GM19328 (cell line): ENCODE measurements at regions not wholly inside any gene's neighbourhood (a gene's known extent, or its start where the extent isn't known, plus 50 kb on each side); places are given as distances from the start of the nearest gene placed in this dataset.
"Not testable (repeated sequence)": the region's sequence is repeated elsewhere in the genome, so short reads cannot be mapped to it uniquely, and the experiment has no call there.

Experiments
- ATAC-seq: cut with Tn5 transposase; IDR thresholded peaks from one replicate; pipeline ENCODE4 v1.9.1; 2021; ENCODE audit warnings: mild to moderate bottlenecking, moderate library complexity; ENCODE audit not compliant: unreplicated experiment

GRCh38 chr1:30533796-30534550 is 189.4 kb downstream of the MATN1 start:
- ATAC-seq = no peak

GRCh38 chr1:30533141-30533540 is 190.2 kb downstream of the MATN1 start:
- ATAC-seq = no peak

- no peak for ATAC-seq
Measured at GRCh38 chr1:30532621-30533020, 190.8 kb downstream of the MATN1 start.

- ATAC-seq = no peak
Measured at GRCh38 chr1:30527511-30528140, 195.8 kb downstream of the MATN1 start.

GRCh38 chr1:30526652-30527345 is 196.6 kb downstream of the MATN1 start:
- ATAC-seq = no peak

- no peak for ATAC-seq
Measured at GRCh38 chr1:30525971-30526651, 197.3 kb downstream of the MATN1 start.

GRCh38 chr1:30525631-30525970 is 197.8 kb downstream of the MATN1 start:
- ATAC-seq = no peak

- no peak for ATAC-seq
Measured at GRCh38 chr1:30524840-30525617, 198.4 kb downstream of the MATN1 start.

GRCh38 chr1:30524025-30524555 is 199.3 kb downstream of the MATN1 start:
- ATAC-seq = not testable (repeated sequence)

GRCh38 chr1:30523055-30524020 is 200.0 kb downstream of the MATN1 start:
- ATAC-seq = no peak

GRCh38 chr1:30522031-30523004 is 201.1 kb downstream of the MATN1 start:
- no peak for ATAC-seq

GRCh38 chr1:30521261-30521865 is 202.0 kb downstream of the MATN1 start:
- no peak for ATAC-seq

- ATAC-seq = no peak
Measured at GRCh38 chr1:30520476-30520875, 202.9 kb downstream of the MATN1 start.

GRCh38 chr1:30519201-30519763 is 204.1 kb downstream of the MATN1 start:
- ATAC-seq = no peak

- no peak for ATAC-seq
Measured at GRCh38 chr1:30518696-30519095, 204.7 kb downstream of the MATN1 start.

- ATAC-seq = no peak
Measured at GRCh38 chr1:30518186-30518585, 205.2 kb downstream of the MATN1 start.

- ATAC-seq = not testable (repeated sequence)
Measured at GRCh38 chr1:30517666-30518065, 205.7 kb downstream of the MATN1 start.
